OCI-LY7 (cell line): ENCODE measurements at regions not wholly inside any gene's neighbourhood (a gene's known extent, or its start where the extent isn't known, plus 50 kb on each side); places are given as distances from the start of the nearest gene placed in this dataset.
"Not testable (repeated sequence)": the region's sequence is repeated elsewhere in the genome, so short reads cannot be mapped to it uniquely, and the experiment has no call there.

Experiments
- BruUV-seq: library from RNA; stranded (reverse); fragments of 400-500 nt; replicated peaks from 2 replicates; lab custom pipeline; 2021; lab: Mats Ljungman, UMichigan
- CTCF ChIA-PET: fragments of 300-600 bp; sonication (Branson Sonifier 250); formaldehyde crosslinking; loops from one replicate; lab custom pipeline; 2022; ENCODE audit warnings: antibody characterized with exemption; ENCODE audit not compliant: unreplicated experiment; lab: Charles Lee
- POLR2A ChIA-PET: fragments of 300-600 bp; sonication (Branson Sonifier 250); formaldehyde crosslinking; loops from one replicate; lab custom pipeline; 2022; ENCODE audit warnings: antibody characterized with exemption; lab: Charles Lee
- DNase-seq: peaks from one replicate; pipeline ENCODE4 v3.0.0-alpha.2; 2015; ENCODE audit warnings: low spot score
- H2AFZ ChIP-seq: fragments of 200-600 bp; sonication (generic), shearing (Covaris generic); 2 replicates; pipeline ENCODE4 v1.6.1; 2014; ENCODE audit warnings: mild to moderate bottlenecking, antibody characterized with exemption, low read length, moderate library complexity
- H3K27ac ChIP-seq: fragments of 200-600 bp; sonication (generic); 2 replicates; pipeline ENCODE4 v1.5.1; 2014; ENCODE audit warnings: mixed run types, low read depth, mild to moderate bottlenecking, moderate library complexity, low read length, inconsistent platforms; ENCODE audit not compliant: poor library complexity, severe bottlenecking
- H3K36me3 ChIP-seq: fragments of 200-600 bp; sonication (generic); 2 replicates; pipeline ENCODE4 v1.6.1; 2014; ENCODE audit warnings: mild to moderate bottlenecking, antibody characterized with exemption, low read length, moderate library complexity, mixed read lengths; ENCODE audit not compliant: insufficient read depth
- H3K4me1 ChIP-seq: fragments of 200-600 bp; sonication (generic); 2 replicates; pipeline ENCODE4 v1.5.1; 2014; ENCODE audit warnings: mild to moderate bottlenecking, low read length; ENCODE audit not compliant: insufficient read depth, poor library complexity, severe bottlenecking
- H3K4me2 ChIP-seq: fragments of 200-600 bp; sonication (generic); 2 replicates; pipeline ENCODE4 v1.6.1; 2014; ENCODE audit warnings: mild to moderate bottlenecking, low read length
- H3K4me3 ChIP-seq: fragments of 200-600 bp; sonication (generic); 2 replicates; pipeline ENCODE4 v1.5.1; 2014; ENCODE audit warnings: mild to moderate bottlenecking, low read depth, low read length; ENCODE audit not compliant: poor library complexity, severe bottlenecking
- H3K79me2 ChIP-seq: fragments of 200-600 bp; sonication (generic); 2 replicates; pipeline ENCODE4 v1.6.1; 2016; ENCODE audit warnings: low read depth, mild to moderate bottlenecking, low read length, moderate library complexity, mixed read lengths; ENCODE audit not compliant: insufficient read depth
- H3K9me2 ChIP-seq: fragments of 200-600 bp; sonication (generic); 2 replicates; pipeline ENCODE4 v1.6.1; 2016; ENCODE audit warnings: mild to moderate bottlenecking, low read length, mixed read lengths; ENCODE audit not compliant: insufficient read depth
- H3K9me3 ChIP-seq: fragments of 200-600 bp; sonication (generic); 2 replicates; pipeline ENCODE4 v1.6.1; 2014; ENCODE audit warnings: mild to moderate bottlenecking, mixed run types, low read length, mixed read lengths
- H4K20me1 ChIP-seq: fragments of 200-600 bp; sonication (generic); 2 replicates; pipeline ENCODE4 v1.6.1; 2014; ENCODE audit warnings: mild to moderate bottlenecking, antibody characterized with exemption, low read length, moderate library complexity, mixed read lengths; ENCODE audit not compliant: insufficient read depth
- intact Hi-C: fragments of 100-400 bp; cut with micrococcal nuclease; formaldehyde crosslinking; loops from one replicate; pipeline ENCODE4 v1.10.0; 2022; ENCODE audit not compliant: unreplicated experiment

GRCh38 chr6:60402490-60402889 is 1883.5 kb downstream of the KHDRBS2 start:
- CTCF ChIA-PET, H2AFZ ChIP-seq, POLR2A ChIA-PET, H3K79me2 ChIP-seq, H4K20me1 ChIP-seq, H3K4me2 ChIP-seq, BruUV-seq, H3K4me3 ChIP-seq, H3K9me2 ChIP-seq, DNase-seq, H3K36me3 ChIP-seq, H3K27ac ChIP-seq, intact Hi-C loops, H3K9me3 ChIP-seq, H3K4me1 ChIP-seq: not testable (repeated sequence)

GRCh38 chr6:60395261-60395660 is 1890.8 kb downstream of the KHDRBS2 start:
- H3K36me3 ChIP-seq, CTCF ChIA-PET, H3K79me2 ChIP-seq, H3K27ac ChIP-seq, H3K4me1 ChIP-seq, POLR2A ChIA-PET, H4K20me1 ChIP-seq, H3K9me3 ChIP-seq, DNase-seq, H3K4me2 ChIP-seq, intact Hi-C loops, H3K4me3 ChIP-seq, BruUV-seq, H2AFZ ChIP-seq, H3K9me2 ChIP-seq: not testable (repeated sequence)

GRCh38 chr6:60392969-60393368 is 1893.1 kb downstream of the KHDRBS2 start:
- DNase-seq, H4K20me1 ChIP-seq, H3K27ac ChIP-seq, intact Hi-C loops, H3K4me2 ChIP-seq, H3K79me2 ChIP-seq, BruUV-seq, H3K9me3 ChIP-seq, POLR2A ChIA-PET, H2AFZ ChIP-seq, CTCF ChIA-PET, H3K36me3 ChIP-seq, H3K4me3 ChIP-seq, H3K9me2 ChIP-seq, H3K4me1 ChIP-seq: not testable (repeated sequence)

- BruUV-seq, H3K36me3 ChIP-seq, intact Hi-C loops, H3K9me2 ChIP-seq, H3K79me2 ChIP-seq, H3K4me3 ChIP-seq, H3K4me2 ChIP-seq, CTCF ChIA-PET, H4K20me1 ChIP-seq, POLR2A ChIA-PET, H3K4me1 ChIP-seq, DNase-seq, H3K9me3 ChIP-seq, H2AFZ ChIP-seq, H3K27ac ChIP-seq: not testable (repeated sequence)
These were observed 1896.9 kb downstream of the KHDRBS2 start for GRCh38 chr6:60389094-60389493.

DNA sequence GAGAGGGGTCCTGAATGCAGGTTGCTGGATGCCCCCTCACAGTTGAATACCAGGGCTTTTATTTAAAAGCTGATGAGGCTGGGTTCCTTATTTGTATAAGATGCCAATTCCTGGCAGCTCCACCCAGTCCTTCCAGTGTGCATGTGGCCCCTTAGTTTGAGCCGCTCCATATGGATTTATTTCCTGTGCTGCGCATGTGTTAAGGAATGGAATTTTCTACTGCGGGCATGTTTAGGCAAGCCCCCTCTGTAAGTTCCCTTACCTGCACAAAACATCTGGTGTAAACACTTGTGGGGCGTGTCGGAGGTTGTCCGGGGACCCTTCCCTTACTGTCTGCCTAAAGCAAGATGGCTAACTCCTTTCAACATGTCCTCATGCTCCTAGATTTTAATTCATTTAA is 1901.4 kb downstream of the KHDRBS2 start:
- H3K9me2 ChIP-seq, H3K27ac ChIP-seq, H4K20me1 ChIP-seq, H3K36me3 ChIP-seq, H2AFZ ChIP-seq, H3K4me2 ChIP-seq, intact Hi-C loops, H3K4me1 ChIP-seq, DNase-seq, H3K9me3 ChIP-seq, BruUV-seq, POLR2A ChIA-PET, H3K79me2 ChIP-seq, H3K4me3 ChIP-seq, CTCF ChIA-PET: not testable (repeated sequence)

DNA sequence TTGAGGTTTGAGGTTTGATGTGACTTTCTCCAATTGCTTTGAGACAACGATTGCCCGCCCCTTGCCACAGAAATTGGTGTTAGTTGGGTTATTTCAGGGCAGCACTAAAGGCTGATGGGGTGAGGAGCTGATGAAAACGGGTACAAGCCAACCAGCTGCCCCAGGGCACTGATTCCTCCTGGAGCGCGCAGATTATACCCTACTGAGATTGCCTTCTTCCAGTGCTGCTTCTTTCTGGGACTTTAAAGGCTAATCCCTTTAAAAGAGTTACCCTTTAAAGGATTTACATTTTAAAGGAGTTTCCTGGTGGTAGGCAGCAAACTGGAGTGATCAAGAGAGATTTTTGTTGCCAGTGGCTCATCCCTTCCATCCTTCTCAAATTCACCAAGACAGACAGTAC is 1903.3 kb downstream of the KHDRBS2 start:
- H3K4me3 ChIP-seq, H3K36me3 ChIP-seq, H3K4me2 ChIP-seq, H3K9me3 ChIP-seq, H3K9me2 ChIP-seq, H3K79me2 ChIP-seq, H4K20me1 ChIP-seq, CTCF ChIA-PET, DNase-seq, intact Hi-C loops, BruUV-seq, H3K27ac ChIP-seq, H2AFZ ChIP-seq, POLR2A ChIA-PET, H3K4me1 ChIP-seq: not testable (repeated sequence)

- BruUV-seq, H3K9me2 ChIP-seq, H3K9me3 ChIP-seq, H4K20me1 ChIP-seq, CTCF ChIA-PET, H3K79me2 ChIP-seq, POLR2A ChIA-PET, DNase-seq, H3K4me3 ChIP-seq, H3K36me3 ChIP-seq, H3K4me2 ChIP-seq, H3K27ac ChIP-seq, H3K4me1 ChIP-seq, H2AFZ ChIP-seq, intact Hi-C loops: not testable (repeated sequence)
These were observed 1911.9 kb downstream of the KHDRBS2 start for GRCh38 chr6:60374078-60374477.
